ENCODE measurements at regions not wholly inside any gene's neighbourhood (a gene's known extent, or its start where the extent isn't known, plus 50 kb on each side); places are given as distances from the start of the nearest gene placed in this dataset.

GRCh38 chr10:91080776-91081175 lies 139.7 kb upstream of the PCGF5 start:
- H3K4me1 ChIP-seq (replicated peaks; ENCODE audit: insufficient read depth): 0 out of 2 replicates have a peak, but pooled peaks cover 5% of the 10 kb centered on the region
- no peaks in the 10 kb centered on the region for H3K9me2 ChIP-seq (ENCODE audit: insufficient read depth)
- no TSS peak for BruUV-seq (replicated peaks)
- H3K36me3 ChIP-seq (ENCODE audit: low read depth): no peaks in the 10 kb centered on the region
- H3K4me3 ChIP-seq: no peak overlapping the region
- H3K4me2 ChIP-seq: no peak overlapping the region
- intact Hi-C loops (cut with micrococcal nuclease; ENCODE audit: unreplicated experiment): no loop called here
- ChIA-PET POLR2A (ENCODE audit: unreplicated experiment) (no interaction called here), CTCF (no interaction called here)
- no peaks in the 10 kb centered on the region for H3K27me3 ChIP-seq (ENCODE audit: insufficient read depth, low read depth)
- H3K9me3 ChIP-seq (ENCODE audit: insufficient read depth, low read depth): no peaks in the 10 kb centered on the region
- H2AFZ ChIP-seq: no peak overlapping the region
- H3F3A ChIP-seq (ENCODE audit: insufficient read depth, low read depth): no peaks in the 10 kb centered on the region
- no peak overlapping the region for H3K27ac ChIP-seq
- no peak for DNase-seq
- H3K79me2 ChIP-seq (ENCODE audit: low read depth): no peaks in the 10 kb centered on the region
- H4K20me1 ChIP-seq (ENCODE audit: insufficient read depth): no peaks in the 10 kb centered on the region
- TF ChIP-seq CTCF (conservative IDR thresholded peaks at IDR 0.05): no peak
- no peak for TF ChIP-seq EZH2 (IDR thresholded peaks at IDR 0.05; ENCODE audit: low read depth)

GRCh38 chr10:91082447-91082846 lies 138.0 kb upstream of the PCGF5 start:
- no peak for DNase-seq
- CTCF ChIA-PET: no interaction called here
- TF ChIP-seq CTCF (conservative IDR thresholded peaks at IDR 0.05) (no peak), EZH2 (IDR thresholded peaks at IDR 0.05; ENCODE audit: low read depth) (no peak)
- POLR2A ChIA-PET (ENCODE audit: unreplicated experiment): no interaction called here
- intact Hi-C loops (cut with micrococcal nuclease; ENCODE audit: unreplicated experiment): no loop called here
- Histone ChIP-seq H3K4me1 (replicated peaks; ENCODE audit: insufficient read depth) (0 out of 2 replicates have a peak, but pooled peaks cover 3% of the 10 kb centered on the region), H2AFZ (no peak overlapping the region), H3K9me2 (ENCODE audit: insufficient read depth) (no peaks in the 10 kb centered on the region), H3K36me3 (ENCODE audit: low read depth) (no peaks in the 10 kb centered on the region), H3K79me2 (ENCODE audit: low read depth) (no peaks in the 10 kb centered on the region), H3K27me3 (ENCODE audit: insufficient read depth, low read depth) (no peaks in the 10 kb centered on the region), H3K27ac (no peak overlapping the region), H3K9me3 (ENCODE audit: insufficient read depth, low read depth) (no peaks in the 10 kb centered on the region), H3K4me3 (no peak overlapping the region), H3F3A (ENCODE audit: insufficient read depth, low read depth) (no peaks in the 10 kb centered on the region), H4K20me1 (ENCODE audit: insufficient read depth) (no peaks in the 10 kb centered on the region), H3K4me2 (no peak overlapping the region)
- BruUV-seq (replicated peaks): no TSS peak

GRCh38 chr10:91088300-91089140 lies 131.9 kb upstream of the PCGF5 start:
- CTCF ChIA-PET: interaction anchor here (1.0 kb wide), 1 partner anchor 162 kb away, joined by 4 read pairs; no protein-coding TSS in a partner anchor
- H3K79me2 ChIP-seq (ENCODE audit: low read depth): no peaks in the 10 kb centered on the region

More at GRCh38 chr10:91088300-91089140, 131.9 kb upstream of the PCGF5 start:
- no TSS peak for BruUV-seq (replicated peaks)
- intact Hi-C loops (cut with micrococcal nuclease; ENCODE audit: unreplicated experiment): no loop called here
- POLR2A ChIA-PET (ENCODE audit: unreplicated experiment): no interaction called here
- no peaks in the 10 kb centered on the region for H3K9me2 ChIP-seq (ENCODE audit: insufficient read depth)
- H3F3A ChIP-seq (ENCODE audit: insufficient read depth, low read depth): no peaks in the 10 kb centered on the region
- TF ChIP-seq EZH2 (IDR thresholded peaks at IDR 0.05; ENCODE audit: low read depth): no peak
- no peak for TF ChIP-seq CTCF (conservative IDR thresholded peaks at IDR 0.05)
- no peaks in the 10 kb centered on the region; the same call in 1 of the 2 replicates for H3K9me3 ChIP-seq (ENCODE audit: insufficient read depth, low read depth)
- H3K27ac ChIP-seq: no peak overlapping the region
- DNase-seq: no peak
- H4K20me1 ChIP-seq (ENCODE audit: insufficient read depth): no peaks in the 10 kb centered on the region
- no peak overlapping the region for H3K4me2 ChIP-seq
- no peak overlapping the region for H3K4me3 ChIP-seq
- H2AFZ ChIP-seq: no peak overlapping the region
- H3K27me3 ChIP-seq (ENCODE audit: insufficient read depth, low read depth): no peaks in the 10 kb centered on the region
- no peaks in the 10 kb centered on the region for H3K4me1 ChIP-seq (replicated peaks; ENCODE audit: insufficient read depth)
- no peaks in the 10 kb centered on the region for H3K36me3 ChIP-seq (ENCODE audit: low read depth)

All from PC-9 (cell line).